Nephron progenitor cell (in vitro differentiated cells): ENCODE measurements at regions not wholly inside any gene's neighbourhood (a gene's known extent, or its start where the extent isn't known, plus 50 kb on each side); places are given as distances from the start of the nearest gene placed in this dataset.

Experiments
- DNase-seq: peaks from one replicate; pipeline ENCODE4 v3.0.0; 2021
- H3K27ac Mint-ChIP-seq: 2 replicates; pipeline ENCODE4 v1.8.0; 2021; ENCODE audit warnings: mild to moderate bottlenecking, moderate library complexity, mixed read lengths
- H3K27me3 Mint-ChIP-seq: 2 replicates; pipeline ENCODE4 v1.8.0; 2021; ENCODE audit warnings: mild to moderate bottlenecking, low read depth, mixed read lengths; ENCODE audit not compliant: poor library complexity
- H3K36me3 Mint-ChIP-seq: 2 replicates; pipeline ENCODE4 v1.8.0; 2021; ENCODE audit warnings: low read depth, mixed read lengths
- H3K4me1 Mint-ChIP-seq: 2 replicates; pipeline ENCODE4 v1.8.0; 2021; ENCODE audit warnings: mixed read lengths
- H3K4me3 Mint-ChIP-seq: 2 replicates; pipeline ENCODE4 v1.8.0; 2021; ENCODE audit warnings: mild to moderate bottlenecking, moderate library complexity, mixed read lengths
- H3K9me3 Mint-ChIP-seq: 2 replicates; pipeline ENCODE4 v1.8.0; 2021; ENCODE audit warnings: mild to moderate bottlenecking, moderate library complexity, mixed read lengths
- TF ChIP-seq, protein P1 (sequence below): fragments of 200-600 bp; sonication (generic); IDR thresholded peaks from 2 replicates; pipeline ENCODE4 v1.5.0; 2021; ENCODE audit warnings: antibody characterized with exemption

DNA sequence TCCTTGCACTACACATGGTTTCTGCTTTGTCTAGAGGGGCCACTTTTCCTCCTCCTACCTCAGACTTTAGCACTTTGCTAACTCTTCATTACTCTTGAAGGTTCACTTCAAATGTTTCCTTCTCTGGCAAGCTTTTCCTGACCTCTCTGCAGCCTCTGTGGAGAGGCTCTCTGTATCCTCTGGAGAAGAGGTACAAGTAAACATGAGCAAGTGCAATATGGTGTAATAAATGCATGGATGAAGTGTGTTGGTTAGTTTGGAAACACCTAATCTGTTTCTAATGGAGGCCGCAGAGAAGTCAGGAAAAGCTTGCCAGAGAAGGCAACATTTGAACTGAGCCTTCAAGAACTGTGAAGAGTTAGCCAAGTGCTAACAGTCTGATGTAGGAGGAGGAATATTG, 329.3 kb downstream of the GRIN2B start:
- TF ChIP-seq, protein P1, sequence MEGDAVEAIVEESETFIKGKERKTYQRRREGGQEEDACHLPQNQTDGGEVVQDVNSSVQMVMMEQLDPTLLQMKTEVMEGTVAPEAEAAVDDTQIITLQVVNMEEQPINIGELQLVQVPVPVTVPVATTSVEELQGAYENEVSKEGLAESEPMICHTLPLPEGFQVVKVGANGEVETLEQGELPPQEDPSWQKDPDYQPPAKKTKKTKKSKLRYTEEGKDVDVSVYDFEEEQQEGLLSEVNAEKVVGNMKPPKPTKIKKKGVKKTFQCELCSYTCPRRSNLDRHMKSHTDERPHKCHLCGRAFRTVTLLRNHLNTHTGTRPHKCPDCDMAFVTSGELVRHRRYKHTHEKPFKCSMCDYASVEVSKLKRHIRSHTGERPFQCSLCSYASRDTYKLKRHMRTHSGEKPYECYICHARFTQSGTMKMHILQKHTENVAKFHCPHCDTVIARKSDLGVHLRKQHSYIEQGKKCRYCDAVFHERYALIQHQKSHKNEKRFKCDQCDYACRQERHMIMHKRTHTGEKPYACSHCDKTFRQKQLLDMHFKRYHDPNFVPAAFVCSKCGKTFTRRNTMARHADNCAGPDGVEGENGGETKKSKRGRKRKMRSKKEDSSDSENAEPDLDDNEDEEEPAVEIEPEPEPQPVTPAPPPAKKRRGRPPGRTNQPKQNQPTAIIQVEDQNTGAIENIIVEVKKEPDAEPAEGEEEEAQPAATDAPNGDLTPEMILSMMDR: no peak
- no peak for DNase-seq
- no peak overlapping the region for H3K27ac Mint-ChIP-seq
- H3K4me3 Mint-ChIP-seq: no peak overlapping the region
- H3K4me1 Mint-ChIP-seq: peaks cover 5% of the 10 kb centered on the region
- no peaks in the 10 kb centered on the region for H3K36me3 Mint-ChIP-seq
- H3K9me3 Mint-ChIP-seq: no peaks in the 10 kb centered on the region
- peaks cover 3% of the 10 kb centered on the region for H3K27me3 Mint-ChIP-seq

DNA sequence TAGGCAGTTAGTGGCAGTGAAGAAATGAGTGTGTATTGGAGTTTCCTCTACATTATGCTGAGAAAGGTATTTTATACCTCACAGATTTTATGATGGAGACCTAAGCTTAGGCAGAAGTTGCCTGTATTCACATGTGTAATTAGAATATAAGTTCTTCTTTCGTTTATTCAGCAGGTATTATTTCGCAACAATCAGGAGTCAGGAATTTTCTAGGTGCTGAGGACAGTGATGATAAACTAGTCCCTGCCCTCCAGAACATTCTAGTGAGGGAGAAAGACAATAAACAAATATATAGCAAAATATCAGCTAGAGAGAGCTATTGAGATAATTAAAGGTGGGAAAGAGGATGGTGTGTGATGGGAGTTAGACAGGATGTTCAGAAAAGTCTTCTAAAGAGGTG, 345.7 kb downstream of the GRIN2B start:
- no peak overlapping the region for H3K27ac Mint-ChIP-seq
- no peak for DNase-seq
- H3K9me3 Mint-ChIP-seq: no peaks in the 10 kb centered on the region
- H3K36me3 Mint-ChIP-seq: no peaks in the 10 kb centered on the region
- no peaks in the 10 kb centered on the region for H3K4me1 Mint-ChIP-seq
- TF ChIP-seq, protein P1: no peak
- H3K27me3 Mint-ChIP-seq: peaks cover 4% of the 10 kb centered on the region
- H3K4me3 Mint-ChIP-seq: no peak overlapping the region

DNA sequence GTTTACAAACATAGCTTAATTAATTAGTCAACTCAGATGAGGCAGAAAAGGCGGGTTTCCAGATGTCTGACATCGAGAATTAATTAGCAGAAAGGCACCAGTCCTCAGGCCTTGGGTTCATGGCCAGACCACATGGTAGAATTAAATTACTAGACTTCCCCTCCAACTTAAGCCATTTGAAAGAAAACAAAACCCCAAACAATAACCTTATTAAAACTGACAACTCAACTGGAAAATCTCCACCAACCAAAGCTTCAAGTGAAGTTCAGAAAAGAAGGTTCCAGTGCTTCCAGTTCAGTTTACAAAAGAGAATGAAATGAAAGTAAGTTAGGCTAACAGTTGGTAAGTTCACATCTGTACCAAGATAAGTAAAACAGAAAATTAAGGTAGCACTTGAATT, 349.5 kb downstream of the GRIN2B start:
- TF ChIP-seq, protein P1: no peak
- Mint-ChIP-seq H3K4me3 (no peak overlapping the region), H3K27me3 (peaks cover 4% of the 10 kb centered on the region), H3K36me3 (no peaks in the 10 kb centered on the region), H3K27ac (no peak overlapping the region), H3K4me1 (no peaks in the 10 kb centered on the region), H3K9me3 (no peaks in the 10 kb centered on the region)
- DNase-seq: no peak

DNA sequence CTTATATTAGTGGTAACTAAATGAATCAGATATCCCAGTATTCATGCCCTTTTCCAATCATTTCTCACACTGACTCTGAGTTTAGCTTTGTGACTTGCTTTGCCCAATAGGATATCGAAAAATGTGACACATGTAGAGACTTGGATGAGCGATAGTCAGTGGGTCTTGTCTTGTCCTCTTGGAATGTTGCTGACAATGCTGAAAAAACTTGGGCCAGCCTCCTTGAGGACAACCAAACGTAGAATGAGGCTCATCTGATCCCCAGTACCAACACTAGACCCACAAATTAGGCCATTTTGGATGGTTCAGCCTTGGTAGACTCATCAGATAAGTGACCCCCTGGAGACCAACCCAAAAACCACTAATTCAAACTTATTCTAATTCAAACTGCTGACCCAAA, 351.0 kb downstream of the GRIN2B start:
- DNase-seq: no peak
- Mint-ChIP-seq H3K9me3 (no peaks in the 10 kb centered on the region), H3K27me3 (peaks cover 4% of the 10 kb centered on the region), H3K27ac (no peak overlapping the region), H3K4me3 (no peak overlapping the region), H3K4me1 (no peaks in the 10 kb centered on the region), H3K36me3 (no peaks in the 10 kb centered on the region)
- TF ChIP-seq, protein P1: no peak

DNA sequence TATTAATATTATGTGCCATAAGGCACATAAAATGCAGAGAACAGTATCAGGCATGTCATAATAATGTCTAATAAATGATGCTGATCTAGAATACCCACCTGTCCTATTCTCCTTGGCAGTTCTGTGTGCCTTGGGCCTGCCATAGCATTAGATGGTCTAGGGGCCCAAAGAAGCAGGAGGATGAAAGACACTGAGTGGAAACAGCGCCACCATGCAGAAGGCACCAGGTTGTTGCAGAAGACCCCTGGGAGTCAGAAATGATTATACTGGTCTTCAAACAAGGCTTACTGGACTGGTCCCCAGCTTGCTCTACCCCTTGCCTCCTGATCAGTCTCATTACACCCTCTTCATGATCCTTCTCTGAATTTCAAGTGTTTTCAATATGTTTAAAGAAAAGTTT, 353.3 kb downstream of the GRIN2B start:
- Mint-ChIP-seq H3K4me1 (no peaks in the 10 kb centered on the region), H3K4me3 (no peak overlapping the region), H3K27me3 (peaks cover 4% of the 10 kb centered on the region), H3K36me3 (no peaks in the 10 kb centered on the region), H3K27ac (no peak overlapping the region), H3K9me3 (no peaks in the 10 kb centered on the region)
- TF ChIP-seq, protein P1: no peak
- no peak for DNase-seq

DNA sequence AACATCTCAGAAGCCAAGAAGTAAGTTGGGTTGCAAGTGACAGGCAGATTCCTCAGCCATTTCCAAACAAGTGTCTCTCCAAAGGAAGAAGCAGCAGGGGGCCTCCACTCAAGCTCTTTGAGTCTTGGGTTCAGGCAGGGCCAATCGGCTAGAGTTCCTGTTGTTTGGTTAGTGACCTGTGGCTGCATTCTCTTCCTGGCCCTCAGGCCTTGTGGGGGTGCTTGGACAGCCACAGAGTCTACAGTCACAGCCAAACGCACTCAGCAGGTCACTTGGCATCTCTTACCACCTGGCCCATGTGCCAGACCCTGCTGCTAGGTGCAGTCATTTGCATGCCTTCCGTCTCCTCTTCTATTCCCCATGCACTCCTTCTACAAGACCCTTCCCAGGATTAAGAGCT, 353.9 kb downstream of the GRIN2B start:
- TF ChIP-seq, protein P1: no peak
- DNase-seq: no peak
- no peaks in the 10 kb centered on the region for H3K4me1 Mint-ChIP-seq
- no peaks in the 10 kb centered on the region for H3K9me3 Mint-ChIP-seq
- peaks cover 4% of the 10 kb centered on the region for H3K27me3 Mint-ChIP-seq
- H3K4me3 Mint-ChIP-seq: no peak overlapping the region
- no peaks in the 10 kb centered on the region for H3K36me3 Mint-ChIP-seq
- no peak overlapping the region for H3K27ac Mint-ChIP-seq
